ENCODE measurements at regions not wholly inside any gene's neighbourhood (a gene's known extent, or its start where the extent isn't known, plus 50 kb on each side); places are given as distances from the start of the nearest gene placed in this dataset.

- H3K27ac ChIP-seq (ENCODE audit: extremely low read depth, low read depth, low read length) = no peak overlapping the region
- no peak overlapping the region for H3K4me3 ChIP-seq (ENCODE audit: low read depth, low read length)
- H3K9me3 ChIP-seq (ENCODE audit: control insufficient read depth, insufficient read depth, low read depth, low read length) = no peaks in the 10 kb centered on the region
- H3K4me1 ChIP-seq (ENCODE audit: control insufficient read depth, insufficient read depth, low read length) = no peaks in the 10 kb centered on the region
- TF ChIP-seq ZNF658 (tag by site-specific recombination; IDR thresholded peaks at IDR 0.05) = no peak
- no peak for TF ChIP-seq ZFP69B (tag by site-specific recombination; IDR thresholded peaks at IDR 0.05)
- TF ChIP-seq ZNF837 (tag by site-specific recombination; IDR thresholded peaks at IDR 0.05) = no peak
- no peak for TF ChIP-seq ZBTB11 (tag by site-specific recombination; conservative IDR thresholded peaks at IDR 0.05; ENCODE audit: low read depth)
- TF ChIP-seq ZNF791 (tag by site-specific recombination; IDR thresholded peaks at IDR 0.05) = no peak
- TF ChIP-seq ZNF211 (tag by site-specific recombination; IDR thresholded peaks at IDR 0.05; ENCODE audit: low read depth) = no peak
- no peak for TF ChIP-seq ZBTB17 (tag by site-specific recombination; IDR thresholded peaks at IDR 0.05)
- no peak for TF ChIP-seq ZNF501 (tag by site-specific recombination; IDR thresholded peaks at IDR 0.05)
- TF ChIP-seq ZNF785 (tag by site-specific recombination; IDR thresholded peaks at IDR 0.05) = no peak
- no peak for TF ChIP-seq ZNF133 (tag by site-specific recombination; IDR thresholded peaks at IDR 0.05)
- no peak for TF ChIP-seq WT1 (tag by site-specific recombination; IDR thresholded peaks at IDR 0.05)
- TF ChIP-seq ZNF416 (tag by site-specific recombination; IDR thresholded peaks at IDR 0.05) = no peak
- POLR2A ChIA-PET = no interaction called here
- CTCF ChIA-PET = interaction anchor here (0.6 kb wide), 1 partner anchor 20 kb away, joined by 3 read pairs; no protein-coding TSS in a partner anchor
- H3K36me3 ChIP-seq (ENCODE audit: control insufficient read depth in 2 of 2, insufficient read depth in 1 of 2, low read length in 2 of 2) = no peaks in the 10 kb centered on the region
Observed at GRCh38 chr3:21036888-21037287, 714.1 kb downstream of the ZNF385D start.

GRCh38 chr3:21028412-21028811 is 722.6 kb downstream of the ZNF385D start:
- H3K9me3 ChIP-seq (ENCODE audit: control insufficient read depth, insufficient read depth, low read depth, low read length) = no peaks in the 10 kb centered on the region
- TF ChIP-seq ZFP37 (tag by site-specific recombination; IDR thresholded peaks at IDR 0.05) (no peak), KLF8 (tag by site-specific recombination; IDR thresholded peaks at IDR 0.05) (no peak), ZNF394 (tag by site-specific recombination; IDR thresholded peaks at IDR 0.05; ENCODE audit: borderline replicate concordance) (no peak), ZNF629 (tag by site-specific recombination; IDR thresholded peaks at IDR 0.05) (no peak), ZNF16 (tag by site-specific recombination; IDR thresholded peaks at IDR 0.05; ENCODE audit: low read depth) (no peak), ZNF623 (tag by site-specific recombination; IDR thresholded peaks at IDR 0.05) (no peak), ZNF555 (tag by site-specific recombination; conservative IDR thresholded peaks at IDR 0.05) (no peak), GLIS1 (tag by site-specific recombination; IDR thresholded peaks at IDR 0.05) (no peak), ZFP3 (tag by site-specific recombination; IDR thresholded peaks at IDR 0.05; ENCODE audit: low read depth) (no peak), ZNF549 (tag by site-specific recombination; IDR thresholded peaks at IDR 0.05) (no peak), ZSCAN16 (tag by site-specific recombination; IDR thresholded peaks at IDR 0.05) (no peak), ZNF335 (tag by site-specific recombination; conservative IDR thresholded peaks at IDR 0.05) (no peak), ZFP41 (tag by site-specific recombination; IDR thresholded peaks at IDR 0.05; ENCODE audit: borderline replicate concordance) (no peak), ZNF433 (tag by site-specific recombination; IDR thresholded peaks at IDR 0.05; ENCODE audit: low read depth) (no peak)
- TF ChIP-seq, protein P1, sequence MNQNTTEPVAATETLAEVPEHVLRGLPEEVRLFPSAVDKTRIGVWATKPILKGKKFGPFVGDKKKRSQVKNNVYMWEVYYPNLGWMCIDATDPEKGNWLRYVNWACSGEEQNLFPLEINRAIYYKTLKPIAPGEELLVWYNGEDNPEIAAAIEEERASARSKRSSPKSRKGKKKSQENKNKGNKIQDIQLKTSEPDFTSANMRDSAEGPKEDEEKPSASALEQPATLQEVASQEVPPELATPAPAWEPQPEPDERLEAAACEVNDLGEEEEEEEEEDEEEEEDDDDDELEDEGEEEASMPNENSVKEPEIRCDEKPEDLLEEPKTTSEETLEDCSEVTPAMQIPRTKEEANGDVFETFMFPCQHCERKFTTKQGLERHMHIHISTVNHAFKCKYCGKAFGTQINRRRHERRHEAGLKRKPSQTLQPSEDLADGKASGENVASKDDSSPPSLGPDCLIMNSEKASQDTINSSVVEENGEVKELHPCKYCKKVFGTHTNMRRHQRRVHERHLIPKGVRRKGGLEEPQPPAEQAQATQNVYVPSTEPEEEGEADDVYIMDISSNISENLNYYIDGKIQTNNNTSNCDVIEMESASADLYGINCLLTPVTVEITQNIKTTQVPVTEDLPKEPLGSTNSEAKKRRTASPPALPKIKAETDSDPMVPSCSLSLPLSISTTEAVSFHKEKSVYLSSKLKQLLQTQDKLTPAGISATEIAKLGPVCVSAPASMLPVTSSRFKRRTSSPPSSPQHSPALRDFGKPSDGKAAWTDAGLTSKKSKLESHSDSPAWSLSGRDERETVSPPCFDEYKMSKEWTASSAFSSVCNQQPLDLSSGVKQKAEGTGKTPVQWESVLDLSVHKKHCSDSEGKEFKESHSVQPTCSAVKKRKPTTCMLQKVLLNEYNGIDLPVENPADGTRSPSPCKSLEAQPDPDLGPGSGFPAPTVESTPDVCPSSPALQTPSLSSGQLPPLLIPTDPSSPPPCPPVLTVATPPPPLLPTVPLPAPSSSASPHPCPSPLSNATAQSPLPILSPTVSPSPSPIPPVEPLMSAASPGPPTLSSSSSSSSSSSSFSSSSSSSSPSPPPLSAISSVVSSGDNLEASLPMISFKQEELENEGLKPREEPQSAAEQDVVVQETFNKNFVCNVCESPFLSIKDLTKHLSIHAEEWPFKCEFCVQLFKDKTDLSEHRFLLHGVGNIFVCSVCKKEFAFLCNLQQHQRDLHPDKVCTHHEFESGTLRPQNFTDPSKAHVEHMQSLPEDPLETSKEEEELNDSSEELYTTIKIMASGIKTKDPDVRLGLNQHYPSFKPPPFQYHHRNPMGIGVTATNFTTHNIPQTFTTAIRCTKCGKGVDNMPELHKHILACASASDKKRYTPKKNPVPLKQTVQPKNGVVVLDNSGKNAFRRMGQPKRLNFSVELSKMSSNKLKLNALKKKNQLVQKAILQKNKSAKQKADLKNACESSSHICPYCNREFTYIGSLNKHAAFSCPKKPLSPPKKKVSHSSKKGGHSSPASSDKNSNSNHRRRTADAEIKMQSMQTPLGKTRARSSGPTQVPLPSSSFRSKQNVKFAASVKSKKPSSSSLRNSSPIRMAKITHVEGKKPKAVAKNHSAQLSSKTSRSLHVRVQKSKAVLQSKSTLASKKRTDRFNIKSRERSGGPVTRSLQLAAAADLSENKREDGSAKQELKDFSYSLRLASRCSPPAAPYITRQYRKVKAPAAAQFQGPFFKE (tag by site-specific recombination; IDR thresholded peaks at IDR 0.05; ENCODE audit: borderline replicate concordance) = no peak
- H3K27ac ChIP-seq (ENCODE audit: extremely low read depth, low read depth, low read length) = no peak overlapping the region
- no peaks in the 10 kb centered on the region for H3K4me1 ChIP-seq (ENCODE audit: control insufficient read depth, insufficient read depth, low read length)
- no peaks in the 10 kb centered on the region for H3K36me3 ChIP-seq (ENCODE audit: control insufficient read depth in 2 of 2, insufficient read depth in 1 of 2, low read length in 2 of 2)
- ChIA-PET CTCF (no interaction called here), POLR2A (no interaction called here)
- H3K4me3 ChIP-seq (ENCODE audit: low read depth, low read length) = no peak overlapping the region
